ENCODE measurements at regions not wholly inside any gene's neighbourhood (a gene's known extent, or its start where the extent isn't known, plus 50 kb on each side); places are given as distances from the start of the nearest gene placed in this dataset.
"Not testable (repeated sequence)": the region's sequence is repeated elsewhere in the genome, so short reads cannot be mapped to it uniquely, and the experiment has no call there.

DNA sequence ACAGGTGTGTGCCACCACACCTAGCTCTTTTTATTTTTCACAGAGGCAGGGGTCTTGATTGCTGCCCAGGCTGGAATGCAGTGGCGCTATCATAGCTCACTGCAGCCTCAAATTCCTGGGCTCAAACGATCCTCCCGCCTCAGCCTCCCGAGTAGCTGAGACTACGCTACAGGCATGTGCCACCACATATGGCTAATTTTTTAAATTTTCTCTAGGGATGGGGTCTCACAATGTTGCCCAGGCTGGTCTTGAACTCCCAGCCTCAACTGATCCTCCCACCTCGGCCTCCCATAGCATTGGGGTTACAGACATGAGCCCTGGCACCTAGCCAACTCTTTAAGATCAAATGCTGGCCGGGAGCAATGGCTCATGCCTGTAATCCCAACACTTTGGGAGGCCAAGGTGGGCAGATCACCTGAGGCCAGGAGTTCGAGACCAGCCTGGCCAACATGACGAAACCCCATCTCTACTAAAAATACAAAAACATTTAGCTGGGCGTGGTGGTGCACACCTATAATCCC, 50.6 kb upstream of the MYL10 start:
- not testable (repeated sequence) for DNase-seq

DNA sequence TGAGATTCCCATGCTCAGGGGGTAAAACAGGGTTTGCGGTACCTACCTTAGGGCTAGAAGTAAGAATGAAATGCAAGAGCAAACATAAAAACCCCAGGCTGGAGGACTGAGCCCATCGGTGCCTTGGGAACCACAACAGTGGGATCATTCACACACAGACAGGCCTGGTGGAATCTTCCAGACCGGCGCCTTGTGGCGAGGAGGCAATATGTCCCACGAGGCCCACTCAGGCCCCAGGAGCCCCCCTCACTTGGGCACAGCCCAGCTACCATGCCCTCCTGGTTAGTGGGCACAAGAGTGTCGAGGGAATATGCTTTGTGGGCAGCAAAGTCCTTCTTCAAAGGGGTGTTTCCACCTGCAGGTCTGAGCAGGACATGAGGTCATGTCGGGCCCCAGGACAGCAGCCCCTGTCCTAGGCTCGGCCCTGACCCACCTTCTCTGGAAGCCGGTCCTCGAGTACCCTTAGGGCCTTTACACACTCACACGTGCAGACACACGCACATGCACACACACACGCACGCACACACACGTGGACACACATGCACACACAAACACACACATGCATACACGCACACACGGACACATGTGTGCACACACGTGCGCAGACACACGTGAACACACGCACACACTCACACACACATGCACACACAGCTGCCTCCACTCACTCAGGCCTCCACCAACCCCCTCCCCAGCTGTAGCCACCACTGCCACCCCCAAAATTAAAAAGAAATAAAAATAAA, 51.5 kb upstream of the MYL10 start:
- DNase-seq = no peak

DNA sequence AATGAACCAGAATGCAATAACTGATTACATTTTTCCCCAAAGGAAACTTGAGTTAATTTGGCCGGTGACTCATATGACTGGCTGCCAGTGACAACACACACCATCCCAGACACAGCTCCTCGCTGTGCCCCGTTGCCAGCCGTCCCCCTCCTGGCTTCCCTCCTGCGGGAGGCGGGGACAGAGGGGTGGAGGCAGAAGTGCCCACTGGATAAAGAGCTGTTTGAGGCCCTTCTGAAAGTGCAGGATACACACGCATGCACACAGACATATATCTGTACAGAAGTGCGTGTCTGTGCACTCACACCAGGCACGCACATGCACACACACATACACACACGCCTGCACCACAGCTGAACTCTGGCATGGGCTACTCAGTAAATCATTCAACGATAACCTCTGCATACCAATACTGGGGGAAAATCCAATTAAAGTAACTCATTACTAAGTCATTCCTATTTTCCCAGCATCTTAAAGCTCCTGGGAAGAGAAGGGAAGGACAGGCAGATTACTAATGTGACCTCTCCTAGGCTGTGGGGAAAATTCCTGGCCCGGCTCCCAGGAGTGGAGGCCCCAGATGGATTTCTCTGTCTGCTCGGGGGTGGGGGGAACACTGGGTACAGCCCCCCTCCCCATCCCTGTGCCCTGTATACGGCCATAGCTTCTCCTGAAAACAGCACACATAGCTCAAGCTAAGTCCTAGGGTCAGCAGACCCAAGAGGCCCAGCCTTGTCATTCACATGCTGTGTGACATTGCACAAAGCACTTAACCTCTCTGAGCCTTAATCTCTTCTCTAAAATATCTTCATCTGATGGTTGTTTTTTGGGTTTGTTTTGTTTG, 52.3 kb upstream of the MYL10 start:
- no peak for DNase-seq

- no peak for DNase-seq
Measured at GRCh38 chr7:101684983-101685330, 55.9 kb upstream of the MYL10 start.

GRCh38 chr7:101686030-101686429, 56.9 kb upstream of the MYL10 start:
- no peak for DNase-seq

GRCh38 chr7:101687081-101687480, 58.0 kb upstream of the MYL10 start:
- DNase-seq = no peak

- DNase-seq = no peak
Measured at GRCh38 chr7:101687791-101688182, 58.7 kb upstream of the MYL10 start.

- DNase-seq = no peak
Measured at GRCh38 chr7:101688183-101688831, 59.2 kb upstream of the MYL10 start.

- DNase-seq = no peak
Measured at GRCh38 chr7:101688995-101689907, 60.2 kb upstream of the MYL10 start.

- DNase-seq = no peak
Measured at GRCh38 chr7:101690061-101690460, 61.0 kb upstream of the MYL10 start.

GRCh38 chr7:101691822-101692384, 62.8 kb upstream of the MYL10 start:
- no peak for DNase-seq

DNA sequence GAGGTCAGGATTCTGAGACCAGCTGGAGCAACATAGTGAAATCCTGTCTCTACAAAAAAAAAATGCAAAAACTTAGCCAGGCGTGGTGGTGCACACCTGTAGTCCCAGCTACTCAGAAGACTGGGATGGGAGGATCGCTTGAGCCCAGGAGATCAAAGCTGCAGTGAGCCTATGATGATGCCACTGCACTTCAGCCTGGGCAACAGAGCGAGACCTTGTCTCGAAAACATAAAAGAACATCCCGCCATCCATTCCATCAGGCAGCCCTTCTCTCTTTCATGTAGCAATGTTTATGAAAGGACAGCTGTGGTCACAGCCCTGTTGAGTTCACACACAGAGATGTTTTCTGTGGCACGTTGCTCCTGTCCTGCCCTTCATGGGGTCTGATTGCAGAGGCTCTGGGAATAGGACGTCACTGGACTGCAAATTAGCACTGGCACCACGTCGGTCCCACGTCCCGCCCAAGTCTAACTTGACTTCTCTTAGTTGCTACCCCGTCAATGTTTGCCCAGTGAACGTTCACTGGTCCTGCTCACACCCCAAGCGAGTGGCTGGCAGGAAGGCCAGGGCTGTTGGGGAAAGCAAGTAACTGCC, 64.5 kb upstream of the MYL10 start:
- DNase-seq = no peak

DNA sequence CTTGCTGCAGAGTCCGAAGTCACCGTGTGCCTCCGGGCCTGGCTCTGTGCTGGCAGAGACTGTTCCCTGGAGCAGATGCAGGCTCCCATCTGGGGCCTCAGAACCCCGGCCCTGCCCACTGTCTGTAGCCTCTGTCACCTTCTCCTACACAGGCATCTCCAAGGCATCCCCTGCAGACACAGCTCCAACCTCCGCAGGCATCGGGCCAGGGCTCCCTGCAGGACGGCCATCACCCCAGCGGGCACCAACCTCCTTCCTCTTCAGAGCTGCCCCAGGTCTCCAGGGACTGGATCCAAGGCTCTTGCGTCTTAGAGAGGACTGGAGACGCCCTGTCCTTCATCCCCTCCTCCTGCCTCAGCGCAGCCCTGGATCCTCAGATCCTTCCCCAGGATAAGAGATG, 69.9 kb upstream of the MYL10 start:
- no peak for DNase-seq

GRCh38 chr7:101699399-101699798, 70.3 kb upstream of the MYL10 start:
- DNase-seq = no peak

- no peak for DNase-seq
Measured at GRCh38 chr7:101699881-101700823, 71.1 kb upstream of the MYL10 start.

DNA sequence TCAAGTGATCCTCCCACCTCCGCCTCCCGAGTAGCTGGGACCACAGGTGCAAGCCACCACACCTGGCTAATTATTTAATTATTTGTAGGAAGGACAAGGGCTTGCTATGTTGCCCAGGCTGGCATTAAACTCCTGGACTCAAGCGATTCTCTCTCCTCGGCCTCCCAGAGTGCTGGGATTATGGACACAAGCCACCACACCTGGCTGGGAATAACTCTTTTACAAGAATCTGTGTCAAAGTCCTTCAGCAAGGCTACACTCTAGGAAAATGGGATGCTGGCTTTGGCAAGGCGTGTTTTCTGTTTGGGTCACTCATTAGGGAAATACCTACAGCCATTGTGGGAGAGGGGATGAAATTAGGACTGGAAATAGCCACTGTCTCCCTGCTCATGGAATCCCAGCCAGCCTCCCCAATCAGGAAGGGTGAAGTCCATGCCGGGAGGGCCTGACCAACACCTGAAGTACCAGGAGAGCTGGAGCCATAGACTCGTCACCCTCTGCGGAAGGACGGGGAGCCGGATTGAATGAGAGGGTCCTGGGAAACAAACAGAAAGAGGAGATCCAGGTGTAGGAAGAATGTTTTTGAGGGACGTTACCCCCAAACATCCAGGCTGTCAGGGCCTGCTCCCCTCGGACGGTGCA, 72.2 kb upstream of the MYL10 start:
- no peak for DNase-seq

GRCh38 chr7:101702362-101702850, 73.3 kb upstream of the MYL10 start:
- no peak for DNase-seq

DNA sequence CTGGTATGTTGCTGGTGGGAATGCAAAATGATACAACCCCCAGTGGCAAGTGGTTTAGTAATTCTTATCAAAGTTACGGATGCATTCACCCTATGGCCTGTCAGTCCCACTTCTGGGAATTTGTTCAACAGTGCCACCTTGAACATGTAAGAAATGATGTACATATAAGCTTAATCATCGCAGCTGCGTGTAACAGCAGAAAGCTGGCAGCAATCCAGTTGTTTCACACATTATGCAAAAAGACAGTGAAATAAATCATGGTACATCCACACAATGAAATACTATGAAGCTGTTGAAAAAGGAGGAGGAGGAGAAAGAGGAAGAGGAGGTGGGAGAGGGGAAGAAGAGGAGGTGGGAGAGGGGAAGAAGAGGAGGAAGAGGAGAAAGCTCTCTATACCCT, 76.2 kb upstream of the MYL10 start:
- no peak for DNase-seq

DNA sequence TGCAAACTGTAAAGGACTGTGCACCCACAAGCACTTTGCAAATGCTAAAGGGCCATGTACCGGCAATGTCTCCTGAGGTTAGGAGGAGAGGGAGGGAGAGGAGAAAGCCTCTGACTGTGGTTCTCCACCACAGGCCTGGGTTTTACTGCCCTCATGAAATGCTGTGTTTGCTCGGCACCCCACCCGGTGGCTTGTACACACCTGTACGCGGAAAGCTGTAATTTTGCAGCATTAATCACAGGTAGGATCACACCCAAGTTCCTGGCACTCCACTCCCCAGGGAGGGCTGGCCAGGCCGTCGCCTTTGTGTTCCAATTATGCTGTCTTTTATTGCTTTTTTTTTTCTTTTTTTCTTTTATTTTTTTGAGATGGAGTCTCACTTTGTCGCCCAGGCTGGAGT, 78.5 kb upstream of the MYL10 start:
- no peak for DNase-seq

- DNase-seq = no peak
Measured at GRCh38 chr7:101708223-101708622, 79.1 kb upstream of the MYL10 start.
